Brain microvascular endothelial cell (primary cell): ENCODE measurements at regions not wholly inside any gene's neighbourhood (a gene's known extent, or its start where the extent isn't known, plus 50 kb on each side); places are given as distances from the start of the nearest gene placed in this dataset.

Experiments used
- DNase-seq: peaks from one replicate; pipeline ENCODE4 v3.0.0-alpha.2; 2020
- H3K27ac ChIP-seq: fragments of 250-450 bp; sonication (Bioruptor Pico); 2 replicates; pipeline ENCODE4 v1.5.1; 2020; ENCODE audit warnings: mild to moderate bottlenecking, moderate library complexity
- H3K27me3 ChIP-seq: fragments of 250-450 bp; sonication (Bioruptor Pico); replicated peaks from 2 replicates; pipeline ENCODE4 v1.5.1; 2020; ENCODE audit warnings: mild to moderate bottlenecking
- H3K36me3 ChIP-seq: fragments of 250-450 bp; sonication (Bioruptor Pico); replicated peaks from 2 replicates; pipeline ENCODE4 v1.5.1; 2020; ENCODE audit warnings: mild to moderate bottlenecking
- H3K4me3 ChIP-seq: 2 replicates; pipeline ENCODE4 v1.5.1; 2011; ENCODE audit warnings: low read depth, mild to moderate bottlenecking, control low read depth, low read length, moderate library complexity
- CTCF ChIP-seq: IDR thresholded peaks from 2 replicates; pipeline ENCODE4 v1.5.1; 2011; ENCODE audit warnings: low read depth, mild to moderate bottlenecking, moderate library complexity, low read length, control low read depth, inconsistent platforms; ENCODE audit errors: missing control alignments
- in situ Hi-C: cut with HindIII; loops from 2 replicates; pipeline ENCODE4 v1.10.0; 2017; ENCODE audit warnings: low sequenced_read_pairs, low pct_ligation_motif_present

- TF ChIP-seq CTCF = no peak
- H3K4me3 ChIP-seq = no peak overlapping the region
- H3K27me3 ChIP-seq = no peaks in the 10 kb centered on the region
- no peaks in the 10 kb centered on the region for H3K36me3 ChIP-seq
- H3K27ac ChIP-seq = no peak overlapping the region
- in situ Hi-C loops = no loop called here
- DNase-seq = no peak
Observed at GRCh38 chr7:138374119-138374693, 85.9 kb upstream of the TRIM24 start.

GRCh38 chr7:138377306-138377705, 82.8 kb upstream of the TRIM24 start:
- TF ChIP-seq CTCF = no peak
- Histone ChIP-seq H3K27ac (no peak overlapping the region), H3K27me3 (no peaks in the 10 kb centered on the region), H3K4me3 (no peak overlapping the region), H3K36me3 (no peaks in the 10 kb centered on the region)
- in situ Hi-C loops = no loop called here
- DNase-seq = no peak

- no peak overlapping the region for H3K4me3 ChIP-seq
- H3K27ac ChIP-seq = no peak overlapping the region
- DNase-seq = no peak
- in situ Hi-C loops = no loop called here
- TF ChIP-seq CTCF = no peak
- H3K36me3 ChIP-seq = no peaks in the 10 kb centered on the region
- H3K27me3 ChIP-seq = no peaks in the 10 kb centered on the region
Observed at GRCh38 chr7:138378741-138379559, 81.1 kb upstream of the TRIM24 start.

- Histone ChIP-seq H3K27ac (no peak overlapping the region), H3K4me3 (no peak overlapping the region), H3K27me3 (no peaks in the 10 kb centered on the region), H3K36me3 (no peaks in the 10 kb centered on the region)
- in situ Hi-C loops = no loop called here
- no peak for TF ChIP-seq CTCF
- DNase-seq = no peak
Observed at GRCh38 chr7:138382862-138383565, 77.0 kb upstream of the TRIM24 start.

- H3K27ac ChIP-seq = no peak overlapping the region
- TF ChIP-seq CTCF = no peak
- in situ Hi-C loops = no loop called here
Observed at GRCh38 chr7:138386821-138387220, 73.2 kb upstream of the TRIM24 start.

More at GRCh38 chr7:138386821-138387220, 73.2 kb upstream of the TRIM24 start:
- Histone ChIP-seq H3K27me3 (no peaks in the 10 kb centered on the region), H3K4me3 (no peak overlapping the region), H3K36me3 (no peaks in the 10 kb centered on the region)
- no peak for DNase-seq
